Neural crest cell (in vitro differentiated cells): ENCODE measurements at regions not wholly inside any gene's neighbourhood (a gene's known extent, or its start where the extent isn't known, plus 50 kb on each side); places are given as distances from the start of the nearest gene placed in this dataset.
"Not testable (repeated sequence)": the region's sequence is repeated elsewhere in the genome, so short reads cannot be mapped to it uniquely, and the experiment has no call there.

Experiments used
- DNase-seq: peaks from one replicate; pipeline ENCODE4 v3.0.0; 2021; ENCODE audit warnings: low read depth, mixed read lengths, low spot score
- H3K27ac Mint-ChIP-seq: one replicate; pipeline ENCODE4 v1.8.0; 2021; ENCODE audit warnings: mild to moderate bottlenecking, mixed read lengths; ENCODE audit not compliant: unreplicated experiment
- H3K27me3 Mint-ChIP-seq: 2 replicates; pipeline ENCODE4 v1.8.0; 2021; ENCODE audit warnings: low read depth, mild to moderate bottlenecking, mixed read lengths
- H3K36me3 Mint-ChIP-seq: 2 replicates; pipeline ENCODE4 v1.8.0; 2021; ENCODE audit warnings: low read depth, mild to moderate bottlenecking, mixed read lengths
- H3K4me1 Mint-ChIP-seq: 2 replicates; pipeline ENCODE4 v1.8.0; 2021; ENCODE audit warnings: mixed read lengths
- H3K4me3 Mint-ChIP-seq: one replicate; pipeline ENCODE4 v1.8.0; 2021; ENCODE audit warnings: mild to moderate bottlenecking, mixed read lengths
- H3K9me3 Mint-ChIP-seq: 2 replicates; pipeline ENCODE4 v1.8.0; 2021; ENCODE audit warnings: mixed read lengths
- TF ChIP-seq, protein P1 (sequence below): fragments of 200-600 bp; sonication (generic); conservative IDR thresholded peaks from 2 replicates; pipeline ENCODE4 v1.5.0; 2021; ENCODE audit warnings: antibody characterized with exemption, mild to moderate bottlenecking

DNA sequence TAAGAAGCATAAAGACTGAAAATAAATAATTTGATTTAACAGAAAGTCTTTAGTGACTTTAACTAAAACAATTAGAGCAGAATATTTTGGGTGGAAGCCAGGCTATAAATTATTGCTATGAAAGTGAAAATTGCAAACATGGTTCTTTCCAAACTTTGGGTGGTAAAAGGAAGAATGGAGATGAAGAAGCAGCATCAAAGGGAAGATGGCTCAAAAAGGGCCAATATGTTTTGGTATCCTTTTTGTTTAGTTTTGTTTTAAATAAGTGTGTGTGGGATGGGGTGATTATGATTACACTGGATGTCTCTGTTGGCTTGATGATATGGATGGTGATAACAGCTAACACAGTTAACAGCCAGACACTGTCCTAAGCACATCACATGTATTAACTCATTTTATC is 153.7 kb downstream of the CYB561 start:
- Mint-ChIP-seq H3K9me3 (peaks cover 13% of the 10 kb centered on the region), H3K36me3 (peaks cover 44% of the 10 kb centered on the region), H3K4me3 (no peak overlapping the region), H3K27me3 (no peaks in the 10 kb centered on the region), H3K4me1 (peaks cover 8% of the 10 kb centered on the region), H3K27ac (peak overlapping the region; percentile 32)
- DNase-seq: no peak
- TF ChIP-seq, protein P1, sequence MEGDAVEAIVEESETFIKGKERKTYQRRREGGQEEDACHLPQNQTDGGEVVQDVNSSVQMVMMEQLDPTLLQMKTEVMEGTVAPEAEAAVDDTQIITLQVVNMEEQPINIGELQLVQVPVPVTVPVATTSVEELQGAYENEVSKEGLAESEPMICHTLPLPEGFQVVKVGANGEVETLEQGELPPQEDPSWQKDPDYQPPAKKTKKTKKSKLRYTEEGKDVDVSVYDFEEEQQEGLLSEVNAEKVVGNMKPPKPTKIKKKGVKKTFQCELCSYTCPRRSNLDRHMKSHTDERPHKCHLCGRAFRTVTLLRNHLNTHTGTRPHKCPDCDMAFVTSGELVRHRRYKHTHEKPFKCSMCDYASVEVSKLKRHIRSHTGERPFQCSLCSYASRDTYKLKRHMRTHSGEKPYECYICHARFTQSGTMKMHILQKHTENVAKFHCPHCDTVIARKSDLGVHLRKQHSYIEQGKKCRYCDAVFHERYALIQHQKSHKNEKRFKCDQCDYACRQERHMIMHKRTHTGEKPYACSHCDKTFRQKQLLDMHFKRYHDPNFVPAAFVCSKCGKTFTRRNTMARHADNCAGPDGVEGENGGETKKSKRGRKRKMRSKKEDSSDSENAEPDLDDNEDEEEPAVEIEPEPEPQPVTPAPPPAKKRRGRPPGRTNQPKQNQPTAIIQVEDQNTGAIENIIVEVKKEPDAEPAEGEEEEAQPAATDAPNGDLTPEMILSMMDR: no peak

- peaks cover 41% of the 10 kb centered on the region for H3K36me3 Mint-ChIP-seq
- no peak overlapping the region for H3K27ac Mint-ChIP-seq
- TF ChIP-seq, protein P1: no peak
- peaks cover 13% of the 10 kb centered on the region for H3K9me3 Mint-ChIP-seq
- no peak for DNase-seq
- H3K4me3 Mint-ChIP-seq: no peak overlapping the region
- peaks cover 8% of the 10 kb centered on the region for H3K4me1 Mint-ChIP-seq
- H3K27me3 Mint-ChIP-seq: no peaks in the 10 kb centered on the region
These were observed 152.6 kb downstream of the CYB561 start for GRCh38 chr17:63293323-63294075.

DNA sequence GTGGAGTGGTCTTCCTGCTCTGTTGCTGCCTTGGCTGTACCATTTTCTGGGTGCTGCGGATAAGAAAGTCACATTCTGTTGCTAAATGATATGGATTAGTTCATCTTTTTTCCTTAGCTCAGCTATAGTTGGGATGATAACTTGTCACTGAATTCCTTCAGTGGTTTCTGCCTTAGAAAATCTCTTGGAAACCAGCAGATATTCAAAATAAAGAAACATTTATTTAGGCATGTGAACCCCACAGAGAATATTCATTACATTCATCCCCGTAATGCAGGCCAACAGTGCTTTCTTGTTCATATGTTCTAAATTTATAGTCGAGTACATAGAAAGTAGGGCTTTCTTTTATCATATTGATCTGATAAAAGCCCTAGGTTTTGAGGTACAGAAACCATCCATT is 151.3 kb downstream of the CYB561 start:
- no peak for DNase-seq
- Mint-ChIP-seq H3K27me3 (no peaks in the 10 kb centered on the region), H3K27ac (no peak overlapping the region), H3K4me1 (peaks cover 8% of the 10 kb centered on the region), H3K4me3 (no peak overlapping the region), H3K9me3 (peaks cover 17% of the 10 kb centered on the region), H3K36me3 (peaks cover 44% of the 10 kb centered on the region)
- TF ChIP-seq, protein P1: no peak

- Mint-ChIP-seq H3K36me3 (peaks cover 43% of the 10 kb centered on the region), H3K4me1 (peaks cover 8% of the 10 kb centered on the region), H3K27me3 (no peaks in the 10 kb centered on the region), H3K27ac (no peak overlapping the region), H3K9me3 (peaks cover 17% of the 10 kb centered on the region), H3K4me3 (no peak overlapping the region)
- TF ChIP-seq, protein P1: no peak
- no peak for DNase-seq
These were observed 150.8 kb downstream of the CYB561 start for GRCh38 chr17:63295288-63295687.

GRCh38 chr17:63295839-63296590 is 150.1 kb downstream of the CYB561 start:
- H3K4me1 Mint-ChIP-seq: peaks cover 8% of the 10 kb centered on the region
- TF ChIP-seq, protein P1: no peak
- H3K4me3 Mint-ChIP-seq: no peak overlapping the region
- H3K27me3 Mint-ChIP-seq: no peaks in the 10 kb centered on the region
- no peak overlapping the region for H3K27ac Mint-ChIP-seq
- DNase-seq: no peak
- H3K36me3 Mint-ChIP-seq: peaks cover 48% of the 10 kb centered on the region
- H3K9me3 Mint-ChIP-seq: peaks cover 22% of the 10 kb centered on the region

DNA sequence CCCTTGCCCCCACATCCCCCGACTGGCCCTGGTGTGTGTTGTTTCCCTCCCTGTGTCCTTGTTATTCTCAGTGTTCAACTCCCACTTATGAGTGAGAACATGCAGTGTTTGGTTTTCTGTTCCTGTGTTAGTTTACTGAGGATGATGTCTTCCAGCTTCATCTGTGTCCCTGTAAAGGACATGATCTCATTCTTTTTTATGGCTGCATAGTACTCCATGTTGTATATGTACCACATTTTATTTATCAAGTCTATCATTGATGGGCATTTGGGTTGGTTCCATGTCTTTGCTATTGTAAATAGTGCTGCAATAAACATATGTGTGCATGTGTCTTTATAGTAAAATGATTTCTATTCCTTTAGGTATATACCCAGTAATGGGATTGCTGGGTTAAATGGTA is 147.2 kb downstream of the CYB561 start:
- H3K27ac Mint-ChIP-seq, H3K4me1 Mint-ChIP-seq, H3K27me3 Mint-ChIP-seq, DNase-seq, H3K4me3 Mint-ChIP-seq: not testable (repeated sequence)
- Mint-ChIP-seq H3K9me3 (peaks cover 36% of the 10 kb centered on the region), H3K36me3 (peaks cover 59% of the 10 kb centered on the region)
